SJSA1 (cell line): ENCODE measurements at regions not wholly inside any gene's neighbourhood (a gene's known extent, or its start where the extent isn't known, plus 50 kb on each side); places are given as distances from the start of the nearest gene placed in this dataset.
"Not testable (repeated sequence)": the region's sequence is repeated elsewhere in the genome, so short reads cannot be mapped to it uniquely, and the experiment has no call there.

Source experiments
- DNase-seq, 2 experiments: peaks; one replicate each; pipeline ENCODE4 v3.0.0-alpha.2; 2015 to 2020; ENCODE audit warnings: low spot score in 2 of 2, low read depth in 1 of 2
- H3K27ac ChIP-seq: fragments of 250-450 bp; sonication (Bioruptor Pico); 2 replicates; pipeline ENCODE4 v1.5.1; 2020; ENCODE audit warnings: mild to moderate bottlenecking, moderate library complexity
- H3K27me3 ChIP-seq: fragments of 250-450 bp; sonication (Bioruptor Pico); replicated peaks from 2 replicates; pipeline ENCODE4 v1.5.1; 2020; ENCODE audit warnings: mild to moderate bottlenecking, moderate library complexity
- H3K36me3 ChIP-seq: fragments of 250-450 bp; sonication (Bioruptor Pico); 2 replicates; pipeline ENCODE4 v1.5.1; 2020; ENCODE audit warnings: mild to moderate bottlenecking
- H3K4me1 ChIP-seq: fragments of 250-450 bp; sonication (Bioruptor Pico); replicated peaks from 2 replicates; pipeline ENCODE4 v1.6.1; 2021; ENCODE audit warnings: mild to moderate bottlenecking
- H3K4me3 ChIP-seq: fragments of 250-450 bp; sonication (Bioruptor Pico); 2 replicates; pipeline ENCODE4 v1.5.1; 2020; ENCODE audit warnings: mild to moderate bottlenecking
- H3K9me3 ChIP-seq: fragments of 250-450 bp; sonication (Bioruptor Pico); replicated peaks from 2 replicates; pipeline ENCODE4 v1.5.1; 2020; ENCODE audit warnings: mild to moderate bottlenecking

- Histone ChIP-seq H3K4me1 (no peaks in the 10 kb centered on the region), H3K36me3 (no peaks in the 10 kb centered on the region), H3K27me3 (no peaks in the 10 kb centered on the region), H3K27ac (no peak overlapping the region), H3K4me3 (no peak overlapping the region), H3K9me3 (no peaks in the 10 kb centered on the region)
- DNase-seq, result no peak
These were observed 287.8 kb downstream of the ACTR3B start for GRCh38 chr7:153047079-153047959.

GRCh38 chr7:153052206-153052605 lies 292.7 kb downstream of the ACTR3B start:
- no peaks in the 10 kb centered on the region for H3K36me3 ChIP-seq
- no peaks in the 10 kb centered on the region; the same call in 1 of the 2 replicates for H3K9me3 ChIP-seq
- DNase-seq, result no peak
- H3K27ac ChIP-seq, result no peak overlapping the region
- H3K27me3 ChIP-seq, result no peaks in the 10 kb centered on the region
- H3K4me3 ChIP-seq, result no peak overlapping the region
- no peaks in the 10 kb centered on the region for H3K4me1 ChIP-seq

DNA sequence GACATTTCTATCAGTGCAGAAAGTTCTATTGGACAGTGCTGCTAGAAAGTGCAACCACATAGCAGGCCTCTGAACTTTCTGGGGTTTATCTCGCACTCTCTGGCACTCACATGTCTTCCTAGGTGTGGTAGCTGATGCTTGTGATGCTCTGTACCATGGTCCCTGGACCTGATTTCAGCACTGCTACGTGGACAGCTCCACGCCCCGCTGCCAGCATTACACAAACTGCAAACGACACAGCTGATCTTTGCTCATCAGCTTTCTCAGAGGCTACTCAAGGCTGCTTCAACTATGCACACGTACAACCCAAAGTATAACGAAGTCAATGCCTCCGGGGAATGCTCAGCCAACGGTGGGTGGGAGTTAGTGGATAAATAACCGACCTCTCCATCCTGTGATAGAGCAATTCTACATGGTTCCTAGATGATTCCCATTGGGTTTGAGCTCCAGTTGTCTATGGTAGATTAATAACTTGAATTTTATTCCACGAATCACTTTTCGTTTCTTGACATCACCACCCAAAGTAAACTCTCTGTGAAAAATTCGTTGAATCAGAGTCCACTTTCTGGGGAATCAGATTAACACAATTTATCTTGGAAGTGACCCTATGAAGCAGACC lies 302.5 kb downstream of the ACTR3B start:
- Histone ChIP-seq H3K4me1 (no peaks in the 10 kb centered on the region), H3K27ac (no peak overlapping the region), H3K9me3 (no peaks in the 10 kb centered on the region; the same call in 1 of the 2 replicates), H3K4me3 (no peak overlapping the region), H3K27me3 (no peaks in the 10 kb centered on the region), H3K36me3 (no peaks in the 10 kb centered on the region)
- DNase-seq, result no peak

GRCh38 chr7:153065051-153065450 lies 305.5 kb downstream of the ACTR3B start:
- Histone ChIP-seq H3K4me3 (no peak overlapping the region), H3K4me1 (no peaks in the 10 kb centered on the region), H3K27me3 (no peaks in the 10 kb centered on the region)

DNA sequence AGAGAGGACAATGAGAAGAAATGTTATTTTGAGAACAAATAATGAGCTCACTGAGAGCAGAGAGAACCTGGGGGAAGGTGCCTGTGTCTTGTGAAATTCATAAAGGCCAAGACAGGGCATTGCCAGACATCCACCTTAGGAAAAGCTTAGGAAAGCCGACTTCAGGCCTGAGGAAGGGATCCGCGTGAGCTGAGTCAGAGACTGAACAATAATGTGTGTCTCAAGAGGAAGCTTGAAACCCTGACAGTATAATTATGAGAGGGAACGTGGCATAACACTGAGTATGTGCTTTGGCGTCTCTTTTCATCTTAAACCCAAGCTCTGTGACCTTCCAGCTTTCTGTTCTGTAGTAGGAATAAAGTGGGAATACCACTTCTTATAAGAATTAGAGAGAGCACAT lies 307.2 kb downstream of the ACTR3B start:
- no peaks in the 10 kb centered on the region for H3K9me3 ChIP-seq
- H3K4me3 ChIP-seq, result no peak overlapping the region
- H3K4me1 ChIP-seq, result no peaks in the 10 kb centered on the region

More at GRCh38 chr7:153065051-153065450, 305.5 kb downstream of the ACTR3B start:
- no peak for DNase-seq
- H3K36me3 ChIP-seq, result no peaks in the 10 kb centered on the region
- H3K27ac ChIP-seq, result no peak overlapping the region
- H3K9me3 ChIP-seq, result no peaks in the 10 kb centered on the region

GRCh38 chr7:153070141-153070540 lies 310.6 kb downstream of the ACTR3B start:
- H3K27ac ChIP-seq, result no peak overlapping the region
- no peaks in the 10 kb centered on the region for H3K9me3 ChIP-seq
- DNase-seq, result no peak
- no peaks in the 10 kb centered on the region for H3K27me3 ChIP-seq
- H3K36me3 ChIP-seq, result no peaks in the 10 kb centered on the region
- no peaks in the 10 kb centered on the region for H3K4me1 ChIP-seq
- no peak overlapping the region for H3K4me3 ChIP-seq

More for the DNA sequence above, 307.2 kb downstream of the ACTR3B start:
- H3K27ac ChIP-seq, result no peak overlapping the region
- DNase-seq, result no peak
- no peaks in the 10 kb centered on the region for H3K27me3 ChIP-seq
- H3K36me3 ChIP-seq, result no peaks in the 10 kb centered on the region

DNA sequence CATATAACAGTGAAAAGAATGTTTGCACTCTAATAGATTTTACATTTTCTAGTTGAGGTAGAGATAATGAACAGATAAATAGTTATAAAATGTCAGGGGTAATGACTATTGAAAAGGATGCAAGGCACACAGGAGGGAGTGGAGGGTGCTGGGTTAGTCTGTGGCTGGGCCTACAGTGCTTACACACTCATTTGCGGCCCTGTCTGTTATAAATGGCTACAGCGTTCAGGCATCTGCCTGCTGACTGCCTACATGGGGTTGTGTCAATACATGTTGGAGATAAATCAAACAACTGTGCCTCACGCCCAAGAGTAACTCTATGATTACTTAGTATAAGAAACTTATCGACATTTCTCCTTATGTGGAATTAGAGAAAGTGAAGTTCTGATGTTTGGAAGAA lies 313.3 kb downstream of the ACTR3B start:
- Histone ChIP-seq H3K27me3 (no peaks in the 10 kb centered on the region), H3K27ac (no peak overlapping the region), H3K36me3 (no peaks in the 10 kb centered on the region), H3K4me3 (no peak overlapping the region), H3K4me1 (no peaks in the 10 kb centered on the region), H3K9me3 (no peaks in the 10 kb centered on the region)
- DNase-seq, result no peak

DNA sequence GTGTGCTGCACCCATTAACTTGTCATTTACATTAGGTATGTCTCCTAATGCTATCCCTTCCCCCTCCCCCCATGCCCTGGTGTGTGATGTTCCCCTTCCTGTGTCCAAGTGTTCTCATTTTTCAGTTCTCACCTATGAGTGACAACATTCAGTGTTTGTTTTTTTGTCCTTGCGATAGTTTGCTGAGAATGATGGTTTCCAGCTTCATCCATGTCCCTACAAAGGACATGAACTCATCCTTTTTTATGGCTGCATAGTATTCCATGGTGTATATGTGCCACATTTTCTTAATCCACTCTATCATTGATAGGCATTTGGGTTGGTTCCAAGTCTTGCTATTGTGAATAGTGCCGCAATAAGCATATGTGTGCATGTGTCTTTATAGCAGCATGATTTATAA lies 316.7 kb downstream of the ACTR3B start:
- not testable (repeated sequence) for H3K4me3 ChIP-seq, H3K36me3 ChIP-seq, H3K27ac ChIP-seq, H3K27me3 ChIP-seq, H3K9me3 ChIP-seq, DNase-seq, H3K4me1 ChIP-seq

GRCh38 chr7:153081496-153081895 lies 321.9 kb downstream of the ACTR3B start:
- Histone ChIP-seq H3K4me1 (no peaks in the 10 kb centered on the region), H3K9me3 (no peaks in the 10 kb centered on the region), H3K27ac (no peak overlapping the region), H3K4me3 (no peak overlapping the region), H3K27me3 (no peaks in the 10 kb centered on the region), H3K36me3 (no peaks in the 10 kb centered on the region)
- DNase-seq, result no peak

GRCh38 chr7:153084278-153084677 lies 324.7 kb downstream of the ACTR3B start:
- Histone ChIP-seq H3K36me3 (no peaks in the 10 kb centered on the region), H3K4me1 (no peaks in the 10 kb centered on the region), H3K9me3 (no peaks in the 10 kb centered on the region), H3K27me3 (no peaks in the 10 kb centered on the region), H3K27ac (no peak overlapping the region), H3K4me3 (no peak overlapping the region)
- no peak for DNase-seq

GRCh38 chr7:153087498-153087897 lies 327.9 kb downstream of the ACTR3B start:
- H3K9me3 ChIP-seq, result no peaks in the 10 kb centered on the region
- no peak for DNase-seq
- no peak overlapping the region for H3K27ac ChIP-seq
- H3K4me3 ChIP-seq, result no peak overlapping the region
- no peaks in the 10 kb centered on the region for H3K27me3 ChIP-seq
- no peaks in the 10 kb centered on the region for H3K36me3 ChIP-seq
- H3K4me1 ChIP-seq, result no peaks in the 10 kb centered on the region

DNA sequence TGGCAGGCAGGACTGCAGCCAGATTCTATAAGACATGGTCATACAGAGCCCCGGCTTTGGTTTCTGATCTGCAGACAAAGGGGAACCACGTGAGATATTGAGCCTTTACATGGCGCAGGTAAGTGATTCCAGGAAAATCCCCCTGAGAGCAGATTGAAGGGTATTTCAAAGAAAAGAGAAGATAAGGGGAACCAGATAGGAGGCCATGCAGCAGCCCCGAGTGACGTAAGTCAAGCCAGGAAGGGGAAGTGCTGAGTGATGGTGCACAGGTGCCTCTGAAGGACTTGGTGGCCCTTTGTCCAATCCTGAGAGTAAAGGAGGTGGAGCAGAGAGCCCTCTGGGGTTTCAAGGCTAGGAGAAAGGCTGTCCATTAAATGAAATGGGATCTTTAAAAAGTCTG lies 329.0 kb downstream of the ACTR3B start:
- Histone ChIP-seq H3K27ac (no peak overlapping the region), H3K9me3 (no peaks in the 10 kb centered on the region), H3K27me3 (no peaks in the 10 kb centered on the region), H3K36me3 (no peaks in the 10 kb centered on the region), H3K4me1 (no peaks in the 10 kb centered on the region), H3K4me3 (no peak overlapping the region)
- no peak for DNase-seq

- Histone ChIP-seq H3K9me3 (no peaks in the 10 kb centered on the region), H3K27ac (no peak overlapping the region), H3K4me3 (no peak overlapping the region), H3K4me1 (no peaks in the 10 kb centered on the region), H3K36me3 (no peaks in the 10 kb centered on the region), H3K27me3 (no peaks in the 10 kb centered on the region)
- DNase-seq, result no peak
These were observed 330.7 kb downstream of the ACTR3B start for GRCh38 chr7:153090209-153090608.

- Histone ChIP-seq H3K36me3 (no peaks in the 10 kb centered on the region), H3K9me3 (no peaks in the 10 kb centered on the region), H3K4me1 (no peaks in the 10 kb centered on the region), H3K27ac (no peak overlapping the region), H3K4me3 (no peak overlapping the region), H3K27me3 (no peaks in the 10 kb centered on the region)
- DNase-seq, result no peak
These were observed 331.2 kb downstream of the ACTR3B start for GRCh38 chr7:153090764-153091163.
